ENCODE measurements at regions not wholly inside any gene's neighbourhood (a gene's known extent, or its start where the extent isn't known, plus 50 kb on each side); places are given as distances from the start of the nearest gene placed in this dataset.

GRCh38 chr20:5470458-5470857, 140.3 kb downstream of the GPCPD1 start:
- no peak for TF ChIP-seq CTCF (IDR thresholded peaks at IDR 0.05 in 8 of 11, conservative IDR thresholded peaks at IDR 0.05 in 3 of 11)
- no peak for TF ChIP-seq POLR2AphosphoS5 (IDR thresholded peaks at IDR 0.05)
- no peak for TF ChIP-seq POLR2A (IDR thresholded peaks at IDR 0.05)

Measured in spleen (tissue), 7 donors.